ENCODE measurements at regions not wholly inside any gene's neighbourhood (a gene's known extent, or its start where the extent isn't known, plus 50 kb on each side); places are given as distances from the start of the nearest gene placed in this dataset.

DNA sequence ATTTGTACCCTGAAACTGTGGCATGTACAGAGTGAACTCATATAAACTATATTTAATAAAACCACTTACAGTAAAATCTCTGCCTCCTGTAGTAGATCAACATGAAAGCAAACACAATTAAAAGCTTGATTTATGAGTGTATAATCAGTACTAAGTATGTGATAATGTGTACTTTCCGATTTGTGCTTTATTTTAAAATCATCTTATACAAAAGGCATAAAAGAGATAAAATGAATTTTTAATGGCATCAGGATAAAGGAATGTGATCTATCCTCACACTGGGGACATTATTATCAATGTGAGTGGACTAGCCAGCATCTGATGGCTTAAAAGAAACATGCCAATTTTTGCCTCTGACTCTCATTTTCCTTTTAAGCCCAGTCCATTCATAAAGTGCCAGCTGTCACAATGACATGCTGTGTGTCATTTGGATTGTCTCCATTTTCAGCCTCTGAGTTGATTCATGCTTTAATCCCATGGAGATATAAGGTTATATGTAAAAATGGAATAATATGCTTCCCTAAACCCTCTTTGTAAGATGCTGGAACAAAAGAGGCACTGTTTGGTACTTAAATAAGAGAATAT lies 831.6 kb upstream of the EYS start:
- Histone ChIP-seq H3K9me3 (ENCODE audit: control insufficient read depth in 2 of 3, insufficient read depth in 1 of 3, low read length in 3 of 3) (no peaks in the 10 kb centered on the region), H3K27ac (ENCODE audit: low read depth in 2 of 2, low read length in 2 of 2) (no peak overlapping the region), H3K9ac (ENCODE audit: low read length in 3 of 3) (no peak overlapping the region), H3K36me3 (ENCODE audit: control insufficient read depth in 2 of 3, insufficient read depth in 3 of 3, low read length in 3 of 3) (no peaks in the 10 kb centered on the region), H3K27me3 (ENCODE audit: control insufficient read depth, insufficient read depth, low read length) (no peaks in the 10 kb centered on the region), H3K4me3 (ENCODE audit: low read length in 3 of 3) (no peak overlapping the region), H3K4me1 (ENCODE audit: control insufficient read depth in 2 of 3, insufficient read depth in 2 of 3, low read depth in 1 of 3, low read length in 3 of 3) (no peaks in the 10 kb centered on the region)
- DNase-seq (no peak), FAIRE-seq (no peak)
- TF ChIP-seq, protein P1, sequence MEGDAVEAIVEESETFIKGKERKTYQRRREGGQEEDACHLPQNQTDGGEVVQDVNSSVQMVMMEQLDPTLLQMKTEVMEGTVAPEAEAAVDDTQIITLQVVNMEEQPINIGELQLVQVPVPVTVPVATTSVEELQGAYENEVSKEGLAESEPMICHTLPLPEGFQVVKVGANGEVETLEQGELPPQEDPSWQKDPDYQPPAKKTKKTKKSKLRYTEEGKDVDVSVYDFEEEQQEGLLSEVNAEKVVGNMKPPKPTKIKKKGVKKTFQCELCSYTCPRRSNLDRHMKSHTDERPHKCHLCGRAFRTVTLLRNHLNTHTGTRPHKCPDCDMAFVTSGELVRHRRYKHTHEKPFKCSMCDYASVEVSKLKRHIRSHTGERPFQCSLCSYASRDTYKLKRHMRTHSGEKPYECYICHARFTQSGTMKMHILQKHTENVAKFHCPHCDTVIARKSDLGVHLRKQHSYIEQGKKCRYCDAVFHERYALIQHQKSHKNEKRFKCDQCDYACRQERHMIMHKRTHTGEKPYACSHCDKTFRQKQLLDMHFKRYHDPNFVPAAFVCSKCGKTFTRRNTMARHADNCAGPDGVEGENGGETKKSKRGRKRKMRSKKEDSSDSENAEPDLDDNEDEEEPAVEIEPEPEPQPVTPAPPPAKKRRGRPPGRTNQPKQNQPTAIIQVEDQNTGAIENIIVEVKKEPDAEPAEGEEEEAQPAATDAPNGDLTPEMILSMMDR (IDR thresholded peaks at IDR 0.05; ENCODE audit: borderline replicate concordance, extremely low read depth, insufficient read depth) = no peak
- intact Hi-C loops (cut with DNase I) = no loop called here

DNA sequence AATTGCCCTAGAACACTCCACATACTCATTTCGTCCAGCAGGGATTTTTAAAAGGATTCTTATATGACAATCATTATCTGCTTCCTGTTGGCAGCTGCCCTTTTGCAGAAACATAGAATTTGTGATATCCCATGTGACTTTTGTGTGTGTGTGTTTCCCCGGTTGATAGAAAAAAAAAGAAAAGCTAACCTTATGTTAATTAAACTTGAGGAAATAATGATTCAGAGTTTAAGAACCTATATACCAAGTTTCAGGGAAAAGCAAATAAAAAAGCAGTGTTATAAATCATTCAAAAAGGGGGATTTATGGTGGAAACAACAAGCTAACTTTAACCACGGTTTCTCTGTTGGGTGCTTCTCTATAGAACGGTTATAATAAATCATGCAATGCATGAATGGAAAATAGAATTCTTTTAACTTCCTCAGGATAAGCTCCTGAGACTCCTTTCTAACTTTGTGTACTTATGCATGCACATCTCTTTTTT lies 826.9 kb upstream of the EYS start:
- DNase-seq = no peak
- Histone ChIP-seq H3K4me3 (ENCODE audit: low read length in 3 of 3) (no peak overlapping the region), H3K4me1 (ENCODE audit: control insufficient read depth in 2 of 3, insufficient read depth in 2 of 3, low read depth in 1 of 3, low read length in 3 of 3) (no peaks in the 10 kb centered on the region), H3K36me3 (ENCODE audit: control insufficient read depth in 2 of 3, insufficient read depth in 3 of 3, low read length in 3 of 3) (no peaks in the 10 kb centered on the region), H3K9ac (ENCODE audit: low read length in 3 of 3) (no peak overlapping the region), H3K27ac (ENCODE audit: low read depth in 2 of 2, low read length in 2 of 2) (no peak overlapping the region), H3K9me3 (ENCODE audit: control insufficient read depth in 2 of 3, insufficient read depth in 1 of 3, low read length in 3 of 3) (no peaks in the 10 kb centered on the region), H3K27me3 (ENCODE audit: control insufficient read depth, insufficient read depth, low read length) (no peaks in the 10 kb centered on the region)
- TF ChIP-seq, protein P1 (IDR thresholded peaks at IDR 0.05; ENCODE audit: borderline replicate concordance, extremely low read depth, insufficient read depth) = no peak
- intact Hi-C loops (cut with DNase I) = no loop called here
- no peak for FAIRE-seq

DNA sequence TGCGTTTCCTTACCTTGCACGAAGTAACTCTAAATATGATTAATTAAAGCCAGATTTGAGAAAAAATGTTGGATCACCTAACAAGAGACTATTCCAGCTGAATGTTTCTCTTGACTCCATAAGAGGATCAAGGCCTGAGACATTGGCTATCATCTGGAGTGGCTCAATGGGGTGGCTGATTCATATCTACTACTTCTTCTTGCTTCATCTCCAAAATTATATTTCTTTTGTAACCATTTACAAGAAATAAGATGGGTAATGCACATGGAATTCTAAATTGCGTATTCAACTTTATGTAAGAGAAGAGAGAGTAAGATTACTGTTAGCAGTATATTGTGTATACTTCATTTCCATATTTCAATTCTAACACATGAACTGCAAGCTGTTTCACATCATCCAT lies 819.0 kb upstream of the EYS start:
- TF ChIP-seq, protein P1 (IDR thresholded peaks at IDR 0.05; ENCODE audit: borderline replicate concordance, extremely low read depth, insufficient read depth) = no peak
- no peaks in the 10 kb centered on the region for H3K9me3 ChIP-seq (ENCODE audit: control insufficient read depth in 2 of 3, insufficient read depth in 1 of 3, low read length in 3 of 3)
- H3K27me3 ChIP-seq (ENCODE audit: control insufficient read depth, insufficient read depth, low read length) = no peaks in the 10 kb centered on the region
- intact Hi-C loops (cut with DNase I) = no loop called here
- no peak for DNase-seq
- no peaks in the 10 kb centered on the region for H3K36me3 ChIP-seq (ENCODE audit: control insufficient read depth in 2 of 3, insufficient read depth in 3 of 3, low read length in 3 of 3)
- H3K9ac ChIP-seq (ENCODE audit: low read length in 3 of 3) = no peak overlapping the region
- H3K4me3 ChIP-seq (ENCODE audit: low read length in 3 of 3) = no peak overlapping the region
- H3K27ac ChIP-seq (ENCODE audit: low read depth in 2 of 2, low read length in 2 of 2) = no peak overlapping the region
- H3K4me1 ChIP-seq (ENCODE audit: control insufficient read depth in 2 of 3, insufficient read depth in 2 of 3, low read depth in 1 of 3, low read length in 3 of 3) = no peaks in the 10 kb centered on the region
- no peak for FAIRE-seq

DNA sequence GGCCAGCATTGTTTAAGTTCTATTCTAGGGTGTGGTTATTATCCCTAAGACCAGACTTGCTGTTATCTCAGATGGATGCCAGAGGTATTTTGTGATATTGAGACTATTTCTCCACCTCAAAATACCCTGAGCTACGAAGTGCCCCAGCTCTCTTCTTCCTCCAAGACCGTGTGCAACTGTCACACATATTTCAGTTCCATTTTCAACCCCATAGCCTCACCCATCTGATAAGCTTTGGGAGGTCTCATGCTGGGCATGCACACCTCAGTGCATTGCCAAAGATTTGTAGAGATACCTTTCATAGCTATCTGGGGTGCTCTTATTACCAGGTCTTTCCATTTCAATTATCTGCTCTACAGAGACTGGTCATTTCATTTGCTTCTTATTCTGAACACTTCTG lies 815.8 kb upstream of the EYS start:
- DNase-seq = no peak

More for the DNA sequence above, 815.8 kb upstream of the EYS start:
- H3K9ac ChIP-seq (ENCODE audit: low read length in 3 of 3) = no peak overlapping the region
- H3K4me3 ChIP-seq (ENCODE audit: low read length in 3 of 3) = no peak overlapping the region
- TF ChIP-seq, protein P1 (IDR thresholded peaks at IDR 0.05; ENCODE audit: borderline replicate concordance, extremely low read depth, insufficient read depth) = no peak
- H3K27ac ChIP-seq (ENCODE audit: low read depth in 2 of 2, low read length in 2 of 2) = no peak overlapping the region
- no peak for FAIRE-seq
- H3K27me3 ChIP-seq (ENCODE audit: control insufficient read depth, insufficient read depth, low read length) = no peaks in the 10 kb centered on the region
- intact Hi-C loops (cut with DNase I) = no loop called here
- no peaks in the 10 kb centered on the region for H3K4me1 ChIP-seq (ENCODE audit: control insufficient read depth in 2 of 3, insufficient read depth in 2 of 3, low read depth in 1 of 3, low read length in 3 of 3)
- no peaks in the 10 kb centered on the region for H3K36me3 ChIP-seq (ENCODE audit: control insufficient read depth in 2 of 3, insufficient read depth in 3 of 3, low read length in 3 of 3)
- H3K9me3 ChIP-seq (ENCODE audit: control insufficient read depth in 2 of 3, insufficient read depth in 1 of 3, low read length in 3 of 3) = no peaks in the 10 kb centered on the region
